NCI-H2107 treated with DMSO at 0.1 percent for 48 hours (cell line): ENCODE measurements at regions not wholly inside any gene's neighbourhood (a gene's known extent, or its start where the extent isn't known, plus 50 kb on each side); places are given as distances from the start of the nearest gene placed in this dataset.

Experiments used
- DNase-seq: peaks from one replicate; lab custom pipeline; 2025; ENCODE audit not compliant: unreplicated experiment; lab: John Stamatoyannopoulos, UW

GRCh38 chr9:79798450-79798849 is 226.7 kb downstream of the TLE4 start:
- DNase-seq, result no peak

GRCh38 chr9:79796411-79796810 is 224.6 kb downstream of the TLE4 start:
- DNase-seq, result no peak

GRCh38 chr9:79788662-79789061 is 216.9 kb downstream of the TLE4 start:
- DNase-seq, result no peak

- no peak for DNase-seq
Measured at GRCh38 chr9:79781263-79781662, 209.5 kb downstream of the TLE4 start.

- no peak for DNase-seq
Measured at GRCh38 chr9:79780559-79780958, 208.8 kb downstream of the TLE4 start.

- DNase-seq, result no peak
Measured at GRCh38 chr9:79779901-79780300, 208.1 kb downstream of the TLE4 start.

GRCh38 chr9:79778581-79778980 is 206.8 kb downstream of the TLE4 start:
- no peak for DNase-seq

GRCh38 chr9:79776581-79776980 is 204.8 kb downstream of the TLE4 start:
- DNase-seq, result no peak
